GM12874 (cell line): ENCODE measurements at regions not wholly inside any gene's neighbourhood (a gene's known extent, or its start where the extent isn't known, plus 50 kb on each side); places are given as distances from the start of the nearest gene placed in this dataset.

Experiments
- TF ChIP-seq, protein P1 (sequence below): IDR thresholded peaks from 2 replicates; pipeline ENCODE4 v1.5.1; 2011; ENCODE audit warnings: low read depth, mild to moderate bottlenecking, control low read depth, low read length, moderate library complexity; ENCODE audit not compliant: insufficient read depth

DNA sequence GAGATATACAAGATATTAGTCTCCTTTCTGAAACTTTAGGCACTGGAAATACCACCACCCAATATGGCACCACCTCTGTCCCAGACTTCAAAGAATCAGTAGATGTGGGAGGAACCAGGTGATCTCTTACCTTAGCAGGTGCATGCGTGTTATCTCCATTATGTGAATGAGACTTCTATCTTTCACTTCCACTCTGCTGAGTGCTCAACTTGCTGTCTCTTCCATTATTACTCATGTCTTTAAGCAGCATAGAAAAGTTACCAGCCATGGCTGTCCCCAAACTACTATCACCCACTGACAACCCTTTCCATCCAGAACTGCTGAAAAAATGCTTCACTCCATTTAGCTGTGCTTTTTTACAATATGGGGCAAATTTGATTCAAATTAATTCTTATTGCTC is 101.5 kb upstream of the PRSS1 start:
- TF ChIP-seq, protein P1, sequence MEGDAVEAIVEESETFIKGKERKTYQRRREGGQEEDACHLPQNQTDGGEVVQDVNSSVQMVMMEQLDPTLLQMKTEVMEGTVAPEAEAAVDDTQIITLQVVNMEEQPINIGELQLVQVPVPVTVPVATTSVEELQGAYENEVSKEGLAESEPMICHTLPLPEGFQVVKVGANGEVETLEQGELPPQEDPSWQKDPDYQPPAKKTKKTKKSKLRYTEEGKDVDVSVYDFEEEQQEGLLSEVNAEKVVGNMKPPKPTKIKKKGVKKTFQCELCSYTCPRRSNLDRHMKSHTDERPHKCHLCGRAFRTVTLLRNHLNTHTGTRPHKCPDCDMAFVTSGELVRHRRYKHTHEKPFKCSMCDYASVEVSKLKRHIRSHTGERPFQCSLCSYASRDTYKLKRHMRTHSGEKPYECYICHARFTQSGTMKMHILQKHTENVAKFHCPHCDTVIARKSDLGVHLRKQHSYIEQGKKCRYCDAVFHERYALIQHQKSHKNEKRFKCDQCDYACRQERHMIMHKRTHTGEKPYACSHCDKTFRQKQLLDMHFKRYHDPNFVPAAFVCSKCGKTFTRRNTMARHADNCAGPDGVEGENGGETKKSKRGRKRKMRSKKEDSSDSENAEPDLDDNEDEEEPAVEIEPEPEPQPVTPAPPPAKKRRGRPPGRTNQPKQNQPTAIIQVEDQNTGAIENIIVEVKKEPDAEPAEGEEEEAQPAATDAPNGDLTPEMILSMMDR = no peak

DNA sequence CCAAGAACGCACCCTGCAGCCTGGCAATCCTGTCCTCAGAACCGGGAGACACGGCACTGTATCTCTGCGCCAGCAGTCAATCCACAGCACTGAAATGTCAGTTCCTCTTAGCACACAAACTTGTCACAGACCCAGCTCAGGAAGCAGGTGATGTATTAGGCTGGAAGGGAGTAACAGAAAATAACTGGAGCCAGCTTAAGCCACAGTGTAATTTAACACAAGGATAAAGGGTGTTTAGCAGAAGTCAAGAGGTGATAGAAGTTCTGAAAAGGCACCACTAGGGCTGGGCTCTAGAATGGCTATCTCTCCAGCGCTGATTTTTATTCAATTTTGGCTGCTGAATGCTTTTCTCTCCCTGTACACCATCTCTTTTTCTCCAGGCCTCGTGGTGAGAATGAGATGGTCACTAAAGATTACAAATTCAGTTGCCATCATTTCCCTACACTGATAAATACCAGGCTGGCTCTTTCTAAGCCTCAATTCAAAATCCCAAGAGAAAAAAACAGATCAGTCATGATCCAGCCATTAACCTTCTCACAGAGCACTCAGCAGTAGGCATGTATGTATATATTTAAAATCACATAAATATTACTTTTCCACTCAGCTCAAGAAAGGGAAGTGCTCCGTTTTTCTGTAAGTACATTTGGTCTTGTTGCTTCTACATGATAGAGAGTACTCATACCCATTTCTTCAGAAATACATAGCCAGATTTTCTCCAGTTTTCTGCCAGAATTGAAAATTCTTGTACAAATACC is 102.7 kb upstream of the PRSS1 start:
- TF ChIP-seq, protein P1 = no peak

DNA sequence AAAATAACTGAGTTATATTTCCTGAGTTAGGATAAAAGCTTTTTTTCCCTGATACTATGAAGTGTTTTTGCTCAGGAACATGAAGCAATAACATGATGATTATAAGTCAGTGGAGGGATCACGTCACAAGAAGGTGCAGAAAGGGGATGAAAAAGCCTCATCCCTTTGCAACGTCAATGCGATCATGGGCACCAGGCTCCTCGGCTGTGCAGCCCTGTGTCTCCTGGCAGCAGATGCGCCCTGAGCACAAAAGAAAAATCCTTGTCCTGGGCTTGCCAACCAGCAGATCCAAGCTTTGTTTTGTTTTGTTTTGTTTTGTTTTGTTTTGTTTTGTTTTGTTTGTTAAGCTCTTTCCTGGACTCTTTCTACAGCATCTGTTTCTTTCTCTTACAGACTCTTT is 103.5 kb upstream of the PRSS1 start:
- TF ChIP-seq, protein P1 = no peak

DNA sequence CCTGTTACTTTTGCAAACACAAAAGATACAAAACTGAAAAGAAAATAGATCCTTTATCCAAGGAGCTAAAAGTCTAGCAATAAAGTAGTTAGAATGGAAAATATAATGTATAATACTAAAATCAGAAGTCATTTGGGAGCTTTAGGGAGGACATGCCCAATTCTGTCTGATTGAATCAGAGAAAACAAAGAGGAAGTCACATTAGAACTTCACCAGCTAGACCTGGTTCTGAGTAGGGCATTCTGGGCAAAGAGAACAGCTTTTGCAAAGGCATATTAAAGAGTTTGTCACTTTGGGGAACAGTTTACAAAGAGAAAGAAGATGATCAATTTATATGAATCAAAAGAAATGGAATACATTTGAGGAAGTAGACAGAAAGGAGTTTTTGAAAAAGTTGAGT is 107.0 kb upstream of the PRSS1 start:
- TF ChIP-seq, protein P1 = no peak

DNA sequence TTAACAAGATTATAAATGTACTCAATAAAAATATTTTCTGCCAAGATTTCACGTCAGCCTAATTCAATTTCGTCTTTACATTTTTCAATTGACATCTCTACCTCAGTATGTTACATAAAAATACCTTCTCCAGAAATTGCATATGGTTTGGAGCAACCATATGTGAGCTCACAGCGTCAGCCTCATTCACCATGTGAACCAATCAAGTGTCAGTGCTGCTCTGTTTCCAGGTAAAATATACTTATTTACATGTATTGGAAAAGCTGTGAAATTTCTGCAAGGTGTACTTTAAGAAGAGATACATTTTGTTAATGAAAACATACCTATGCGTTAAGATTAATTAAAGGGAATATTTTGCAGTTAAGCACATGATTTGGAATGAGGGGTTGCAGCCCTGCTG is 110.7 kb upstream of the PRSS1 start:
- TF ChIP-seq, protein P1 = no peak

DNA sequence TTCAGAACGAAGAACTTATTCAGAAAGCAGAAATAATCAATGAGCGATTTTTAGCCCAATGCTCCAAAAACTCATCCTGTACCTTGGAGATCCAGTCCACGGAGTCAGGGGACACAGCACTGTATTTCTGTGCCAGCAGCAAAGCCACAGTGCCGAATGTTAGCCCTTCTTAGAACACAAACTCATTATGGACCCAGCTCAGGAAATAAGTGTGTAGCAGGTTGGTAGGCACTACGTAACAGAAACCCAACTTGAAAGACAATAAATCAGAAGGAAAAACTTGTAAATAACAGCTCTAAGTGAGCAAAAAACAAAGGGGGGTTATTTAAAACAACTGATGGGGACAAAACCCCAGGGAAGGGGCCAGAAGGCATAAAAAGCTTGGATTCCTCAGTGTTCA is 112.0 kb upstream of the PRSS1 start:
- TF ChIP-seq, protein P1 = no peak

DNA sequence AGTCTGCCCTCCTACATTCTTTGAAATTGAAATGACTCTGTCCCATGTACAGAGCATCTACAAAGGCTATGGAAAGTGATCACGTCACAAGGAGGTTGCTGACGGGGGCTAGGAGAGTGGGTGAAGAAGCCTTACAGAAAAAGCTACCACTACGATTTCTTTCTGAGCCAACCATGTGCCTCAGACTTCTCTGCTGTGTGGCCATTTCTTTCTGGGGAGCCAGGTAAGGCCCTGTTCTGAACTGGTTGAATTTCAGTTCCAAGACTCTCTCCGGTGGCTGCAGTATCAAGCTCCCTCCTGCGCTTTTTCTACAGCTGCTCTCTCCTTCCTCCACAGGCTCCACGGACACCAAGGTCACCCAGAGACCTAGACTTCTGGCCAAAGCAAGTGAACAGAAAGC is 112.5 kb upstream of the PRSS1 start:
- TF ChIP-seq, protein P1 = no peak
